ENCODE measurements at regions not wholly inside any gene's neighbourhood (a gene's known extent, or its start where the extent isn't known, plus 50 kb on each side); places are given as distances from the start of the nearest gene placed in this dataset.

- no peaks in the 10 kb centered on the region for H3K79me2 ChIP-seq (ENCODE audit: insufficient read depth, low read length)
- H4K20me1 ChIP-seq (ENCODE audit: insufficient read depth, low read length), result no peaks in the 10 kb centered on the region
- H3K4me2 ChIP-seq (ENCODE audit: insufficient read depth, low read length), result no peak overlapping the region
- no peak for TF ChIP-seq CTCF (IDR thresholded peaks at IDR 0.05; ENCODE audit: extremely low read depth, low read depth, low read length)
- no peaks in the 10 kb centered on the region for H3K9me3 ChIP-seq (ENCODE audit: low read depth, low read length)
- no peaks in the 10 kb centered on the region for H3K4me1 ChIP-seq (ENCODE audit: insufficient read depth, low read length)
- no peaks in the 10 kb centered on the region for H3K27me3 ChIP-seq (ENCODE audit: insufficient read depth, low read length)
- no peaks in the 10 kb centered on the region for H3K36me3 ChIP-seq (ENCODE audit: insufficient read depth, low read length)
- H2AFZ ChIP-seq (ENCODE audit: low read length), result no peak overlapping the region
- no peak overlapping the region for H3K27ac ChIP-seq (ENCODE audit: low read depth, low read length)
- H3K4me3 ChIP-seq (ENCODE audit: insufficient read depth, low read length), result no peak overlapping the region
- no peak for DNase-seq (ENCODE audit: insufficient read length, low spot score, missing footprints)
Observed at GRCh38 chr3:103889675-103890074, 1454.9 kb downstream of the ZPLD1 start.

DNA sequence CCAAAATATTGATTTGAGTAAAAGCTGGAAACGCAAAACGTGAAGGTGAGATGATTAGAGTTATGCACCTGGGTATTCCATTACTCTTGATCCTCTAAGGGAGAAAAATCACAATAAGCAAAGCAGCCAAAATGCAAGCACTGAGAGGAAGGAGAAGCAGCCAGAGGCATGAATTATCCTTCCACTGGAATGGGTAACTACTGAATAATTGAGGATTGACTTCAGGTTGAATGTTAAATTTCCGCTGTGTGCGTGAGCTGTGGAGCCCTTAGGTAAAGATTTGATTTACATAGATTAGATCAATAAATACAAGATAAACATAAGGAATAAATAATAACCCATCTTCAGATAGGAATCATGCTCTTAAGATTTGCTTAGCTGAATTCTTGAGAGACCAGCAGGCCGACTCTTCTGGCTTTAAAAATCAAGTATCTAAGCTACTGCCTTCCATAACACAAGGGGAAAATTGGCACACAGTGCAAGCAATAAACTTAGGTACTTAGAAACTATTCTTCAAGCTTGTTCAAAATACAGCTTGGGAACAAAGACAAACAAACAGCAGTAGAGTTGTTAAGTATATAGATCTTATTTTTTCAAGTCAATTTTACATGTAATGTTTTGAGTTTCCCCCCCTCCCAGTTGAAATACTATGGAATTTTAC is 1459.5 kb downstream of the ZPLD1 start:
- Histone ChIP-seq H3K27me3 (ENCODE audit: insufficient read depth, low read length) (no peaks in the 10 kb centered on the region), H3K36me3 (ENCODE audit: insufficient read depth, low read length) (no peaks in the 10 kb centered on the region), H3K79me2 (ENCODE audit: insufficient read depth, low read length) (no peaks in the 10 kb centered on the region), H2AFZ (ENCODE audit: low read length) (no peak overlapping the region), H3K4me1 (ENCODE audit: insufficient read depth, low read length) (no peaks in the 10 kb centered on the region), H4K20me1 (ENCODE audit: insufficient read depth, low read length) (no peaks in the 10 kb centered on the region), H3K4me3 (ENCODE audit: insufficient read depth, low read length) (no peak overlapping the region), H3K27ac (ENCODE audit: low read depth, low read length) (no peak overlapping the region), H3K4me2 (ENCODE audit: insufficient read depth, low read length) (no peak overlapping the region), H3K9me3 (ENCODE audit: low read depth, low read length) (no peaks in the 10 kb centered on the region)
- no peak for TF ChIP-seq CTCF (IDR thresholded peaks at IDR 0.05; ENCODE audit: extremely low read depth, low read depth, low read length)
- DNase-seq (ENCODE audit: insufficient read length, low spot score, missing footprints), result no peak

GRCh38 chr3:103899328-103899727 is 1464.5 kb downstream of the ZPLD1 start:
- no peaks in the 10 kb centered on the region for H4K20me1 ChIP-seq (ENCODE audit: insufficient read depth, low read length)
- no peak for TF ChIP-seq CTCF (IDR thresholded peaks at IDR 0.05; ENCODE audit: extremely low read depth, low read depth, low read length)
- no peaks in the 10 kb centered on the region for H3K36me3 ChIP-seq (ENCODE audit: insufficient read depth, low read length)
- H3K9me3 ChIP-seq (ENCODE audit: low read depth, low read length), result no peaks in the 10 kb centered on the region
- no peaks in the 10 kb centered on the region for H3K27me3 ChIP-seq (ENCODE audit: insufficient read depth, low read length)
- H3K27ac ChIP-seq (ENCODE audit: low read depth, low read length), result no peak overlapping the region
- no peak overlapping the region for H3K4me2 ChIP-seq (ENCODE audit: insufficient read depth, low read length)
- no peak overlapping the region for H2AFZ ChIP-seq (ENCODE audit: low read length)
- no peaks in the 10 kb centered on the region for H3K4me1 ChIP-seq (ENCODE audit: insufficient read depth, low read length)
- no peaks in the 10 kb centered on the region for H3K79me2 ChIP-seq (ENCODE audit: insufficient read depth, low read length)
- H3K4me3 ChIP-seq (ENCODE audit: insufficient read depth, low read length), result no peak overlapping the region
- DNase-seq (ENCODE audit: insufficient read length, low spot score, missing footprints), result no peak

DNA sequence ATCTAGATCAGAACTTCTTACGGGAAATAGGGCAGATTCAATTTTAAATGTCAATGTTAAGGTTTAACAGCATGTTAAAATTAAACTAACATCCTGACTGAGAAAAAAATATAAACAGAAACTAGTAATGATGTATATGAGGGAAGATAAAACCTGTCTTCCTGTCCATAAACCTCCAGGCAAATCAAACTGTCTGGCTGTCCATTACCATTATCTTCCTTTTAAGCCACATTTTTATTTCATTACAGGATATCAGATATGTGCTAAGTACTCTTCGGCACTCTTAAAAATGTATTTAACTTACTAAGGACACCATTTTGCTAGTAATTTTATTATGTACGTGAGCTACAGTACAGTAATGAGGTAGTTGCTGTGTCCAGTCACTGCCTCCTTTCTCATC is 1461.7 kb upstream of the ALCAM start:
- H3K9me3 ChIP-seq (ENCODE audit: low read depth, low read length), result no peaks in the 10 kb centered on the region
- no peaks in the 10 kb centered on the region for H3K27me3 ChIP-seq (ENCODE audit: insufficient read depth, low read length)
- no peaks in the 10 kb centered on the region for H3K36me3 ChIP-seq (ENCODE audit: insufficient read depth, low read length)
- no peak overlapping the region for H3K4me2 ChIP-seq (ENCODE audit: insufficient read depth, low read length)
- H3K4me3 ChIP-seq (ENCODE audit: insufficient read depth, low read length), result no peak overlapping the region
- no peaks in the 10 kb centered on the region for H3K79me2 ChIP-seq (ENCODE audit: insufficient read depth, low read length)
- DNase-seq (ENCODE audit: insufficient read length, low spot score, missing footprints), result no peak
- H3K27ac ChIP-seq (ENCODE audit: low read depth, low read length), result no peak overlapping the region
- H3K4me1 ChIP-seq (ENCODE audit: insufficient read depth, low read length), result no peaks in the 10 kb centered on the region
- H4K20me1 ChIP-seq (ENCODE audit: insufficient read depth, low read length), result no peaks in the 10 kb centered on the region
- no peak for TF ChIP-seq CTCF (IDR thresholded peaks at IDR 0.05; ENCODE audit: extremely low read depth, low read depth, low read length)
- no peak overlapping the region for H2AFZ ChIP-seq (ENCODE audit: low read length)

Data from osteoblast (primary cell).